HEK293 (cell line): ENCODE measurements at regions not wholly inside any gene's neighbourhood (a gene's known extent, or its start where the extent isn't known, plus 50 kb on each side); places are given as distances from the start of the nearest gene placed in this dataset.

Experiments
- CTCF ChIA-PET: fragments of 350-600 bp; formaldehyde crosslinking; extraction: SDS; loops from one replicate; lab custom pipeline; 2021; ENCODE audit warnings: antibody characterized with exemption; lab: Yijun Ruan, JAX
- POLR2A ChIA-PET: fragments of 300-600 bp; formaldehyde crosslinking; extraction: SDS; loops from one replicate; lab custom pipeline; 2020; ENCODE audit warnings: antibody characterized with exemption, inconsistent platforms; lab: Yijun Ruan, JAX
- H3K27ac ChIP-seq: fragments of 200-500 bp; sonication (Bioruptor generic); 2 replicates; pipeline ENCODE4 v1.5.1; 2014; ENCODE audit warnings: low read depth, low read length, control low read depth, inconsistent platforms; ENCODE audit errors: extremely low read depth
- H3K36me3 ChIP-seq, 2 experiments: fragments of 200-500 bp in 1 of 2; sonication (Bioruptor generic) in 1 of 2; 1 replicate in 1 of 2; 2 replicates in 1 of 2; pipeline ENCODE4 v1.5.1; 2014 to 2017; ENCODE audit warnings: inconsistent platforms in 2 of 2, low read length in 2 of 2; ENCODE audit not compliant: control insufficient read depth in 2 of 2, insufficient read depth in 1 of 2
- H3K4me1 ChIP-seq: fragments of 200-500 bp; sonication (Bioruptor generic); 2 replicates; pipeline ENCODE4 v1.5.1; 2014; ENCODE audit warnings: mild to moderate bottlenecking, low read length, inconsistent platforms; ENCODE audit not compliant: control insufficient read depth, insufficient read depth
- H3K4me3 ChIP-seq: 2 replicates; pipeline ENCODE4 v1.5.1; 2011; ENCODE audit warnings: low read depth, mild to moderate bottlenecking, control low read depth, low read length, moderate library complexity
- H3K9me3 ChIP-seq: fragments of 200-500 bp; sonication (Bioruptor generic); 2 replicates; pipeline ENCODE4 v1.5.1; 2014; ENCODE audit warnings: low read depth, low read length, inconsistent platforms; ENCODE audit not compliant: control insufficient read depth, insufficient read depth
- ATF2 ChIP-seq: fragments of 450-650 bp; formaldehyde crosslinking; IDR thresholded peaks from 2 replicates; pipeline ENCODE4 v1.5.1; 2016; ENCODE audit warnings: missing biosample characterization, missing genetic modification characterization, low read depth
- GLI2 ChIP-seq: fragments of 450-650 bp; formaldehyde crosslinking; IDR thresholded peaks from 2 replicates; pipeline ENCODE4; 2017; ENCODE audit warnings: missing biosample characterization, missing genetic modification characterization, low read depth, borderline replicate concordance
- HIC1 ChIP-seq: fragments of 450-650 bp; formaldehyde crosslinking; IDR thresholded peaks from 2 replicates; pipeline ENCODE4 v1.5.1; 2016; ENCODE audit warnings: missing biosample characterization, missing genetic modification characterization
- HOXD13 ChIP-seq: sonication (generic); formaldehyde crosslinking; IDR thresholded peaks from 2 replicates; pipeline ENCODE4 v1.8.0; 2022; ENCODE audit warnings: missing genetic modification reagents, borderline replicate concordance
- KLF16 ChIP-seq: fragments of 450-650 bp; formaldehyde crosslinking; IDR thresholded peaks from 2 replicates; pipeline ENCODE4 v1.5.1; 2017; ENCODE audit warnings: missing biosample characterization, missing genetic modification characterization
- REST ChIP-seq: fragments of 450-650 bp; formaldehyde crosslinking; IDR thresholded peaks from 2 replicates; pipeline ENCODE4 v1.5.1; 2016; ENCODE audit warnings: missing biosample characterization, missing genetic modification characterization
- ZBTB44 ChIP-seq: fragments of 450-650 bp; IDR thresholded peaks from 2 replicates; pipeline ENCODE4 v1.5.1; 2018; ENCODE audit warnings: missing biosample characterization, mild to moderate bottlenecking, missing genetic modification characterization
- ZBTB6 ChIP-seq: fragments of 450-650 bp; formaldehyde crosslinking; IDR thresholded peaks from 2 replicates; pipeline ENCODE4 v1.5.1; 2017; ENCODE audit warnings: missing biosample characterization, missing genetic modification characterization
- ZFP41 ChIP-seq: fragments of 450-650 bp; formaldehyde crosslinking; IDR thresholded peaks from 2 replicates; pipeline ENCODE4 v1.5.1; 2016; ENCODE audit warnings: missing biosample characterization, missing genetic modification characterization, borderline replicate concordance
- ZNF138 ChIP-seq: fragments of 450-650 bp; formaldehyde crosslinking; IDR thresholded peaks from 2 replicates; pipeline ENCODE4 v1.5.1; 2016; ENCODE audit warnings: missing biosample characterization, missing genetic modification characterization, borderline replicate concordance
- ZNF146 ChIP-seq: fragments of 450-650 bp; formaldehyde crosslinking; IDR thresholded peaks from 2 replicates; pipeline ENCODE4 v1.5.1; 2016; ENCODE audit warnings: missing biosample characterization, missing genetic modification characterization
- ZNF26 ChIP-seq: fragments of 450-650 bp; formaldehyde crosslinking; IDR thresholded peaks from 2 replicates; pipeline ENCODE4 v1.5.1; 2016; ENCODE audit warnings: missing biosample characterization, missing genetic modification characterization
- ZNF585B ChIP-seq: fragments of 450-650 bp; formaldehyde crosslinking; IDR thresholded peaks from 2 replicates; pipeline ENCODE4 v1.5.1; 2016; ENCODE audit warnings: missing biosample characterization, missing genetic modification characterization
- ZNF623 ChIP-seq: fragments of 450-650 bp; formaldehyde crosslinking; IDR thresholded peaks from 2 replicates; pipeline ENCODE4 v1.5.1; 2016; ENCODE audit warnings: missing biosample characterization, missing genetic modification characterization
- ZNF660 ChIP-seq: fragments of 450-650 bp; IDR thresholded peaks from 2 replicates; pipeline ENCODE4 v1.5.1; 2018; ENCODE audit warnings: missing biosample characterization, mild to moderate bottlenecking, missing genetic modification characterization
- ZNF776 ChIP-seq: fragments of 450-650 bp; formaldehyde crosslinking; IDR thresholded peaks from 2 replicates; pipeline ENCODE4 v1.5.0; 2017; ENCODE audit warnings: missing biosample characterization, missing genetic modification characterization, borderline replicate concordance
- ZNF830 ChIP-seq: fragments of 450-650 bp; IDR thresholded peaks from 2 replicates; pipeline ENCODE4 v1.5.0; 2018; ENCODE audit warnings: missing biosample characterization, missing genetic modification characterization, low read depth, mild to moderate bottlenecking, moderate library complexity

- POLR2A ChIA-PET = interaction anchor here (0.7 kb wide), 1 partner anchor 316 kb away, joined by 3 read pairs; no protein-coding TSS in a partner anchor
- Histone ChIP-seq H3K4me3 (no peak overlapping the region), H3K27ac (no peak overlapping the region), H3K4me1 (no peaks in the 10 kb centered on the region; the same call in 1 of the 2 replicates), H3K9me3 (no peaks in the 10 kb centered on the region), H3K36me3 (no peaks in the 10 kb centered on the region)
- no peak for TF ChIP-seq ZNF585B (tag by site-specific recombination)
- no peak for TF ChIP-seq ZBTB44 (tag by site-specific recombination)
- TF ChIP-seq ZNF660 = no peak
- no peak for TF ChIP-seq ZNF830 (tag by site-specific recombination)
- no peak for TF ChIP-seq ZNF138 (tag by site-specific recombination)
- no peak for TF ChIP-seq GLI2 (tag by site-specific recombination)
- TF ChIP-seq ATF2 (tag by site-specific recombination) = no peak
- CTCF ChIA-PET = interaction anchor here (0.5 to 1.5 kb wide), 7 partner anchors 10 to 620 kb away, joined by 3 to 5 read pairs (median 4); no protein-coding TSS in a partner anchor
These were observed 128.2 kb upstream of the HAAO start for GRCh38 chr2:42920446-42921146.

- CTCF ChIA-PET = interaction anchor here (0.9 to 1.0 kb wide), 2 partner anchors 59 to 310 kb away, joined by 3 to 4 read pairs; no protein-coding TSS in a partner anchor
- Histone ChIP-seq H3K4me3 (no peak overlapping the region), H3K9me3 (no peaks in the 10 kb centered on the region), H3K36me3 (no peaks in the 10 kb centered on the region), H3K27ac (no peak overlapping the region), H3K4me1 (peaks cover 4% of the 10 kb centered on the region; the same call in 1 of the 2 replicates)
- POLR2A ChIA-PET = no interaction called here
- TF ChIP-seq ZBTB6 (tag by site-specific recombination) (no peak), ZNF623 (tag by site-specific recombination) (no peak), ZNF26 (tag by site-specific recombination) (no peak)
These were observed 126.4 kb upstream of the HAAO start for GRCh38 chr2:42918671-42919318.

- Histone ChIP-seq H3K4me1 (peaks cover 4% of the 10 kb centered on the region; the same call in 1 of the 2 replicates), H3K27ac (no peak overlapping the region), H3K36me3 (no peaks in the 10 kb centered on the region), H3K9me3 (no peaks in the 10 kb centered on the region), H3K4me3 (no peak overlapping the region)
- CTCF ChIA-PET = interaction anchor here (0.9 to 1.2 kb wide), 2 partner anchors 14 to 59 kb away, joined by 3 read pairs; no protein-coding TSS in a partner anchor
- POLR2A ChIA-PET = no interaction called here
- TF ChIP-seq HOXD13 (CRISPR knock-in tag) (no peak), ZFP41 (tag by site-specific recombination) (no peak), KLF16 (tag by site-specific recombination) (no peak), REST (tag by site-specific recombination) (no peak), HIC1 (tag by site-specific recombination) (no peak), ZNF776 (tag by site-specific recombination) (no peak), ZNF146 (tag by site-specific recombination) (no peak)
These were observed 125.7 kb upstream of the HAAO start for GRCh38 chr2:42918041-42918440.
